ENCODE measurements at regions not wholly inside any gene's neighbourhood (a gene's known extent, or its start where the extent isn't known, plus 50 kb on each side); places are given as distances from the start of the nearest gene placed in this dataset.
A peak's percentile ranks its signal among the peaks of the same experiment; 100 is the strongest.

DNA sequence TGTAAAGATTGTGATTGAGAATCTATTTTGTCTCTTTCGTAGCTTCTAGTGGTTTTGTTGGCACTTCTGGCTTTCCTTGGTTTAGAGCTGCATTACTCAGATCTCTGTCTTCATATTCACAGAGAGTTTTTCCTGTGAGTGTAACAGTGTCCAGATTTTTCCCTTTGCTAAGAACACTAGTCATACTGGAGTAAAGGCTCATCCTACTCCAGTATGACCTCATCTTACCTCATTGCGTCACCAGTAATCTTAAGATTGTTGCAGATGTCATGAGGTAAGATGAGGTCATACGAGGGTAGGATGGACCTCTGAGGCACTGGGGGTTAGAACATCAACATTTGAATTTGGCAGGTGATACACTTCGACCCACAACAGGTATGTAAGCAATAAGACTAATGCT lies 461.2 kb downstream of the FLRT2 start:
- no peak for DNase-seq (ENCODE audit: low read depth)

DNA sequence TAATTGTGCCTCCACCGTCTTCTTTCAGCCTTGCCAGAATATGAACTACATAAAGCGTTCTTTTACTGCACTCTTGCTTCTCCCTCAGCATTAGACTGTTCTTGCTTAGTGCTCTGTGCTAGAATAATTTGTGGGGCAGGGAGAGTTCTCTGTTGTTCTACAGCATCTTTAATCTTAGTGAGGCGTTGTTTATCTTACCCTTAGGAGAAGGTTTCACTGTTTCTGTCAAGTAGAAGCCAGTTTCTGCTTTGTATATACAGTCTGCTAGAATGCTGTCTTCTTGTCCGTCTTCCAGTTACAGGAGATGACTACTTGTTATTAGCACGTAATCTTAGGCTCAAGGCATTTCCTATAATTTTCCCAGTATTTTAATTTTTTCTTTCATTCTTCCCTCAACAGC lies 458.0 kb downstream of the FLRT2 start:
- DNase-seq (ENCODE audit: low read depth): no peak

DNA sequence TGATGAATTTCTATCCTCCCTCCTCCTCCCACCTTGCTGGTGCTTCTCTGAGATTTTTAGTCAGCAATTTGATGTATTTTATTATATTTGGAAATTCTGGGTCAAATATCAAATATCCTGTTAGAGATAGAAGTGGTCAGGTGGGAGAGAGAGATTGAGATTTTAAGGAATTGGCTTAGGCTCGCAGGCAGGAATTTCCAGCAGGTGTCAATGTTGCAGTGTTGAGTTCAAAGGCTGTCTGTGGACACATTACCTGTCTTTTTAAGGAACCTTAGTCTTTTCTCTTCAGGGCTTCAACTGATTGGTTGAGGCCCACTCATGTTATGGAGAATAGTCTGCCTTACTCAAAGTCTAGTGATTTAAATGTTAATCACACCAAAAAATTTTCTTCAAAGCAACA lies 457.3 kb downstream of the FLRT2 start:
- no peak for DNase-seq (ENCODE audit: low read depth)

DNA sequence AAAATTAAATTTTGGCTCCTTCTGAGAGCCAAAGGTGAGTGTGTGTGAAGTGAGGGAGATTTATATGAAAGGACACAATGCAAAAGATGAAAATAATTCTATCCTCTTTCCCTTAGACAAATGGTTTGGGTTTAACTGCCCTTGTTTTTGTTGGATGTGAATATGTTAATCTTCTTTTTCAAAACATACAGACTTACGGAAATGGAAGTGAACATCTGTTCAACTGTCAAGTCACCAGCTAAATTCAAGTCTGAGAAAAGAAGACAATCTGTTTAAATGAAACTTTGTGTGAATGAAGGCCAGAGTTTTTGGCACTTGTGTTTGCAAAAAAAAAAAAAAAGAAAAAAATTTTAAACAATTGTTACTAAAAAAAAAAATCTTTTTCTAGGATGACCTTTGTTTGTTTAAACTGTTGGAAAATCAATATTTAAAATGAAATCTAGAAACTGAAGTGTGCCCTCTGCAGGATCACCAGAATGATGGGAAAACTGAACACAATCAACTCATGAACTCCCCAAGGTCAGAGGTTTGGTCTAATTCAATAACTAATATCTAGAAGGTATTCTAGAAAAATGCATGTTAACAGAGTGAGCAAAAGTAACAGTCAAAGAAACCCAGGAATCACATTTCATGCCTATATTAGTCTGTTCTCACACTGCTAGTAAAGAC lies 448.8 kb downstream of the FLRT2 start:
- no peak for DNase-seq (ENCODE audit: low read depth)

DNA sequence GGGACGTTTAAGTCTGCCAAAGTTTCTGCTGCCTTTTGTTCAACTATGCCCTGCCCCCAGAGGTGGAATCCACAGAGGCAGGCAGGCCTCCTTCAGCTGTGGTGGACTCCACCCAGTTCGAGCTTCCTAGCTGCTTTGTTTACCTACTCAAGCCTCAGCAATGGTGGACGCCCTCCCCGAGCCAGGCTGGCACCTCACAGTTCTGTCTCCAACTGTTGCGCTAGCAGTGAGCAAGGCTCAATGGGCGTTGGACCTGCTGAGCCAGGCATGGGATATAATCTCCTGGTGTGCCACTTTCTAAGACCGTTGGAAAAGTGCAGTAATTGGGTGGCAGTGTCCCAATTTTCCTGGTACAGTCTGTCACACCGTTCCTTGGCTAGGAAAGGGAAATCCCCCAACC lies 444.7 kb downstream of the FLRT2 start:
- DNase-seq (ENCODE audit: low read depth): no peak

DNA sequence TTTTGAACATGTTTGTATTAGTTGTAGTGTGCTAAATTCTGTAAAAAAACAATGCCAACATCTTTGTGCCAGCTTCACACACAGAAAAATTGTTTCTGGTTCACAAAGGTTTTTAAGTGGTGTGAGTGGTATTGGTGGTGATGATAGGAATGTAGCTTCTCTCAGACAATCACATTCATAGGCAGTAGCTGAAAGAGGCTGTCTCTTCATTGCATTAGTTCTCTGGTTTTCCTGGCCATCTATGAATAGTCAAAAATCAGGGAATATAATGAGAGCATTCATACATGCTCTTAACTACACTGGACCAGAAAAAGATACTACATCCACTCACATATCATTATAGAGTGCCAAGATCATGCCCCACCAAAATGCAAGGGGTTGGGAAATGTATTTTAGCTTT lies 433.5 kb downstream of the FLRT2 start:
- DNase-seq (ENCODE audit: low read depth): no peak

DNA sequence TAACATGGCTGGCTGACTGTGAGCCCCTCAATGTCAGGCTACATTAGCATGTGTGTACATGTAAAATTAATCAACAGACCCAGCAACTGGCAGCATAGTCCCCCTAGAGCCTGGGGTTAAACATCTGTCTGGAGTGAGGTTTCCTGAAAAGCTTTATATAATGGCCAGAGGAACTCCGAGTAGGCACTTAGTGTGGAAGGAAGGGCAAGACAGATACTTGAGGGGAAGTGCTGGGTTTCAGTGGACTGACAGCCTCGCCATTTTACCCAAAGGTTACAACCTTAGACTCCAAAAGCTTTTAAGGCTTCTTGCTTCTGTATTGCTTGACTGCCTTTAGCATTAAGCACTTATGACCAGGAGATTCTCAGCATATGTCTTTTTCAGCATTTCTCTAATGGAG lies 430.8 kb downstream of the FLRT2 start:
- no peak for DNase-seq (ENCODE audit: low read depth)

DNA sequence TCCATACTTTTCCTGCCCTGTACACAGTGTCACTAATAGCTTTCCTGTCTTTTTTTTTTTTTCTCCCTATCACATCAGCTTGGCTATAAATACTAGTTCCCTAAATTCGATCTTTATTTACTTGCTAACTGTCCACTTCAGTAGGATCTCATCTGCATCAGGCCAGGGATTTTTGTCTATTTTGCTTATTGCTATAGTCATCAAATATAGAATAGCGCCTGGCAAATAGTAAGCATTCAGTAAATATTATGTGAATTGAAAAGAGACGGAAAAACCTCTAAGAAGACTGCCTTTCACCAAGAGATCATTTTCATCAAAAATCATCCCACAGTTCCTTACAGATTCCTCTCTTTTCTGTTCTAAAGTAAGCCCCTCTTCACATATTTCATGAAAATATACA lies 429.1 kb downstream of the FLRT2 start:
- DNase-seq (ENCODE audit: low read depth): no peak

DNA sequence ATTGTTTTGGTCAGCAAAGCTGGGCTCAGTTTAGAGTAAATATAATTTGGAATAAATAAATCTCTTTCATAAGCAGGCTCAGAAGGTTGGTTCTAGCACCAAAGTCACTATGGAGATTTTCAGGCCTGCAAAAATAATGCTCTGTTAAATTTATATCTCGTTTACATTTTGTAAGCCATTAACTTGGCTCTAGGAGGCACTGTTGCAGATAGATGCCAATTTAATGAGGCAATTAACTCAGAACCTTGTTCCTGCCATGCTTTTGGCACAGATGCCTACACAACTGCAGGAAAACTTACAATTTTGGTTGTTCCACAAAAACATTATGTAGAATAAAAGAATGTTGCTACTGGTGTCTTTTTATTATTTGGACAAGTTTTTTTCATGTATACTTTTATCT lies 428.1 kb downstream of the FLRT2 start:
- DNase-seq (ENCODE audit: low read depth): no peak

DNA sequence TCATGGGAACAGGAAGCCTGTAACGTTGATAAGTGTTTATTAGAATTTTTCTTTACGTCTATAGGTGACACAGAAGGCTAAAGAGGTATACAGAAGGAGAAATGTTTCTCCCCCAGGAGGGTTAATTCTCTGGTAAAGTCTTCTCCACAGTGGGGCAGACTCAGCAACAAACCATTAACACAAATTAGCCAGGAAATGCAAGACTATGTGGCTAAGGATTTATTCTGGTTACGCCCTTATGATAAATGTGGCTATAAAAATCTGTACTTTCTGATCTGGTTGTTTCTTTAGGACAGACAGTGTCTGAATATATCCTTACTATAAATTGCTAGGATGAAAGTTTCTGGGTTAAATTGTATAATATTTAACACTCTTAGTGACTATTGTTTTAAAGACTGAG lies 423.3 kb downstream of the FLRT2 start:
- DNase-seq (ENCODE audit: low read depth): no peak

DNA sequence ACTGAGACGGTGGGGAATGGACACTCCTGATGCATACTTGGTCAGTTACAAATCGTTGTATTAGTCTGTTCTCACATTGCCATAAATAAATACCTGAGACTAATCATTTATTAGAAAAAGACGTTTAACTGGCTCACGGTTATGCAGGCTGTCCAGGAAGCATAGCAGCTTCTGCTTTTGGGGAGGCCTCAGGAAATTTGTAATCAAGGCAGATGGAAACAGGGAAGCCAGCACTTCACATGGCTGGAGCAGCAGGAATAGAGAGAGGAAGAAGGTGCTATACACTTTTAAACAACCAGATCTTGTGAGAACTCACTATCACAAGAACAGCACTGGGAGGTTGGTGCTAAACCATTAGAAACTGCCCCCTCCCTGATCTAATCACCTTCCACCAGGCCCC lies 418.2 kb downstream of the FLRT2 start:
- no peak for DNase-seq (ENCODE audit: low read depth)

DNA sequence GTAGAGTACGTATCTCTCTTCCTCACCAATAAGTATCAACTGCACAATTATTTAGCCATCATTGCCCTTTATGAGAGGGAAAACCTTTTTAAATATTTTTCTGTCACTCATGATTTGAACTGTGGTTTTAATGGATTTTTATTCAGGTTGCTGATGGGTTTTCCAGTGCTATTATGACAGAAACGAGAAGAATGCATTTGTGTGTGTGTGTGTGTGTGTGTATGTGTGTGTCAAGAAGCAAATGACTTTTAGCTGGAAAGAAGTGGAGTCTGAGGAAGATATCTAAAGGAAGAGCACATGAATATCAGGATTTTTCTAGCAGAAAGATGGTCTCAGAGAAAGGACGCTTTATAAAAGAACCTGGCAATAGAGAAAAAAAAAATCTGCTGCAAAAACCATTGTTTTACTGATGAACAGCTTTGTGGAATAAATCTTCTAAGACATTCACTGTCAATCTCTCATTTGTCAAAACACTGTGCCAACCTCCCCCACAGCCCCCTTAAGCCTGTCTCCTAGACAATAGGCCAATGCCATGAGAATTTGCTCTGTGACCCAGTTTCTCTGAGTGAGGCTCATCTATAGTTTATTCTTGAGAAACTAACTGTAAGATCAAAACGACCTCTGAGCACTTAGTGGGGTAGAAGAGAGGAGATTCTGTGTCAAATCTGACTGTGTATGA lies 417.7 kb downstream of the FLRT2 start:
- DNase-seq (ENCODE audit: low read depth): no peak

DNA sequence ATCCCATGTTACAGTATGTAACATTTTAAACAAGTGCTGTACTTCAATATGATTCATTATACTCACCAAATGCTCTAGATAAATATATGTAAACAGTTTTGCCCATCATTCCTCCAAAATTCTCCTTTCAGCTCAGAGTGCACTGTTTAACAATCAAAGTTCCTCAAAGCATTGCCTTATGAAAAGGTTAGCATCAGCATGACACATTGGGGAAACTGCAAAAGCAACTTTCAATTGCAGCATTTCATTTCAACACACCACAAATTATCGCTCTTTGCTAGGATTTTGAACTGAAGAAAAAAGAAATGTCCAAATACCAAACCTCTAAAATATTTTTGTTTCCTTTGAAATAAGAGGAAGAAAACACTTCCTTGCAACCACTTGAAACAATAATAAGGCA lies 413.2 kb downstream of the FLRT2 start:
- no peak for DNase-seq (ENCODE audit: low read depth)

DNA sequence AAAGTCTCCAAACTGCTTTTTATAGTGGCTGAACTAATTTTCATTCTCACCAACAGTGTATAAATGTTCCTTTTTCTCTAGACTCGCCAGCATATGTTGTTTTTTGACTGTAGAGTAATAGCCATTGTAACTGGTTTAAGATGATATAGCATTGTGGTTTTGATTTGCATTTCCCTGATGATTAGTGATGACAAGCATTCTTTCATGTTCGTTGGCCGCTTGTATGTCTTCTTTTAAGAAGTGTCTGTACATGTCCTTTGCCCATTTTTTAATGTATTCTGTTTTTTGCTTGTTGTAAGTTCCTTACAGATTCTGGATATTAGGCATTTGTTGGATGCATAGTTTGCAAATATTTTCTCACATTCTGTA lies 404.9 kb downstream of the FLRT2 start:
- DNase-seq (ENCODE audit: low read depth): no peak

DNA sequence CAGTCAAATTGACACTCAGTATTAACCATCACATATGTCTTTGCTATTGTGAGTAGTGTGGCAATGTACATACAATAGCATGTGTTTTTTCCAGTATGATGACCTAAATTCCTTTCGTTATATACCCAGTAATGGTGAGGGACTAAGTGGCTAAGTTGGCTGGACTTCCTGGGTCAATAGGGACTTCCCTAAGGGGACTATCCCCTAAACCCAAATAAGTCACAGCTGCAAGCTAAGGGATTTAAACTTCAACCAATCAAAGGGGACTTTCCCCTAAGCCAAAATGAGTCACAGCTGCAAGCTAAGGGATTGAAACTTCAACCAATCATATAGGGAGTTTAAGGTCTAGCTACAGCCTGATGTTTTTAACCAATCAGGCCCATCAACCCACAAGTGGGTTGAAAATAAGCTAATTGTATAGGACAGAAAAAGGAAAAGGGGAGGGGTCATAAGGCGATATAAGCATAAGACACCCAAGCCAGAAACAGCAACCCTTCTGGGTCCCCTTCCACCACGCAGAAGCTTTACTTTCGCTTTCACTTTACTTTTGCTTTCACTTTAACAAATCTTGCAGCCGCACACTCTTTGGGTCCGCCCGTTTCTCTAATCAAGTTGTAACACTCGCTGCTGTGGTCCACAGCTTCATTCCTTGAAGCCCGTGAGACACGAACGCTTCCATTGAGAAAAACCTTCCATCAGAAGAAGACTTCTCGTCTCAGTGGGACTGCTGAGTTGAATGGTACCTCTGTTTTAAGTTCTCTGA lies 404.4 kb downstream of the FLRT2 start:
- DNase-seq (ENCODE audit: low read depth): peak; percentile 4

DNA sequence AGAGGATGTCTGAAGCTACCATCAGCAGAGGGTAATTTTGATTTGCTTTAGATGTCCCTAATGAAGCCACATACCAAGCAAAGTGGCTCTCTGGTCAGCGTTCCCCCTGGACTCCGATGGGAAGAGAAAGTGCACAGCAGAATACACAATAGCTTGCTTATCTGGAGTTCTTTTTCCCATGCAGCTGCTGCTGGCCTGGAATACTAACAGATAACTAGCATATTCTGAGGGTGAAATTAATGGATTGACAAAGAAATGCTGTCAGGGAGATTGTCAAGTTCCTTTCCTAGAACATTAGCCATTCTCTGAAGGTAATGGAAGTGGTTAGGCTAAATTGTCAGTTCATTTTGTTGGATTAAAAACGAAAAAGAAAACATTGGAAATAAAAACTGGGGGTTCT lies 391.3 kb downstream of the FLRT2 start:
- DNase-seq (ENCODE audit: low read depth): no peak

DNA sequence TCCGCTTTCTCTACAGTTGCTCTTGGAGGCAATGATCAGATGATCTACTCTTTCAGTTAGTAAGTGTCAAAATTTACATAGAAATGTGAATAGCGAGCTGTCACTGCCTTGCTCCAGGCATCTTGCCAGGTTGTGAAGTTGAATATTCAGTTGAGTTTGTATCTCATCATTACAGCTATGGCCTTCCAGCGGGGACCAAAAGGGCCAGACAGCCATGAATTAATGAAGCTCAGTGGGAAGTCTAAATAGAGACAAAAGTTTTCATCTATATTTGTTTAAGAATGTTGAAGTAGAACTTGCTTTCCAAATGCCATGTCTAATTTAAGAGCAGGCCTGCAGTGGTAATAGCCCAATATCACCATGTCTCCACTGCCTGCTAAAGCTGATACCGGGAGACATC lies 387.8 kb downstream of the FLRT2 start:
- no peak for DNase-seq (ENCODE audit: low read depth)

DNA sequence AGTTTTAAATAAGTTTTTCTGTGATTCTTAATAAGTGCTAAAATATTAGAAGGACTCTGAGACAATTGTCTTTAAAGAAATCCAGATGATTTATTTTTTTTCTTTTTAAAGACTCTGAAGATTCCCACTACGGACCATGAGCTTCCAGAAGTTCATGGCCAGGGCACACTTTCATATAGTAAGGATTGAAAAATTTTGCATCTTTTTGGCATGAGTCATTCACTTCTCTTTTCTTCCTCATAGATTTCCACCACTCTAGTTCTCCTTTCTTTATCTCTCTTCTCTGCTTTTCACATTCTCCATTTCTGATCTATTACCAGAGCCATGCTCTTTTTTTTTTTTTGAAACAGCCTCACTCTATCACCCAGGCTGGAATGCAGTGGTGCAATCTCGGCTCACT lies 385.8 kb downstream of the FLRT2 start:
- no peak for DNase-seq (ENCODE audit: low read depth)

DNA sequence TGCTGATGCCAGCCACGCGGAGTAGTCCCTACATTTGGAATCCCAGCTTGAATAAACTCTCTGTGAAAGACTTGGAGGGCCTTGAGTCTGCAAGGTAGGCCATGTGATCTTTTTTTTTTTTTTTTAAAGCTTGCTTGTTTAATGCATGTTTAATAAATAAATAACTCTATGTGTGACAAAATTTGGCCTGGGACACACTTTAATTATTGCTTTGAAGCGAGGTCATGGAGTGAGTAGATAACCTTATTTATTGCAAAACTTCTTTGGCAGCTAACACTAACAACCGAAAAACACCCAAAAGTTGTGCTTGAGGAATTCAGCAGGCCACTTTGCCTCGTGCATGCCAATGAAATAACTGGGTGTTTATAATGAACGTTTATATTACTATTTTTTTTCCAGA lies 382.2 kb downstream of the FLRT2 start:
- DNase-seq (ENCODE audit: low read depth): no peak

DNA sequence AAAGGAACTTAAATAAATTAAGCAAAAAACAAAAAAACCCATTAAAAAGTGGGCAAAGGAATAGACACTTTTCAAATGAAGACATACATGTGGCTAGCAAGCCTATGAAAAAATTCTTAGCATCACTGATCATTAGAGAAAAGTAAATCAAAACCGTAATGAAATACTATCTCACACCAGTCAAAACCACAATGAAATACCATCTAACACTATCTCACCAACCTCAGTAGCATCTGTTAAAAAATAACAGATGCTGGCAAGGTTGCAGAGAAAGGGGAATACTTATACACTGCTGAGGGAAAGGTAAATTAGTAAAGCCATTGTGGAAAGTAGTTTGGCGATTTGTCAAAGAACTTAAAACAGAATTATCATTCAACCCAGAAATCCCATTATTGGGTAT lies 381.1 kb downstream of the FLRT2 start:
- no peak for DNase-seq (ENCODE audit: low read depth)

DNA sequence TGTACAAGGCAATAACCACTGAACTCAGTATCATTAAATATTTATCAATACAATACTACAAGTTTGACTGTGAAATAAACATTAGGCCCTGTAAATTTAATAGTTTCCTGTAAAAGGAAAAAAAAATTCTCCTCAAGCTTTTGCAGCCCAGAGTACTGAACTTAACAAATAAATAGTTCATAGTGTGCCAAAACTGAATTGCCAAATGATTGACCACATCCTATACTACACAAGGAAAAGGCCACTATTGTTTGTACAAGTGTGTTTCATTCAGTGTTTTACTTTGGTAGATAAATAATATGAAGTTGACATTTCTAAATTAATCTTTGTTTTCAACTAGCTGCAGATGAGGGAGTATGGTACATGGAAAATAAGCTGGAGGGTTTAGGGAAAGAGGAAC lies 379.6 kb downstream of the FLRT2 start:
- no peak for DNase-seq (ENCODE audit: low read depth)

DNA sequence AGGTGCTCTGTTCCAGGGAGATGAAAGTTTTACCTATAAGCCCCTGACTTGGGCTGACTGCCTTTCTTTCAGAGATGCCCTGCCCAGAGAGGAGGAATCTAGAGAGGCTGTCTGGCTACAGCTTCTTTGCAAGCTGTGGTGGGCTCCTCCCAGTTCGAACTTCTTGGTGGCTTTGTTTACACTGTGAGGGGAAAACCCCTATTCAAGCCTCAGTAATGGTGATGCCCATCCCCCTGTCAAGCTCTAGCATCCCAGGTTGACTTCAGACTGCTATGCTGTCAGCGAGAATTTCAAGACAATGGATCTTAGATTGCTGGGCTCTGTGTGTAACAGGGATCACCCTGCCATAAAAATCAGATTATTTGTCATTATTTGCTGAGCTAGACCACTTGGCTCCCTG lies 377.6 kb downstream of the FLRT2 start:
- DNase-seq (ENCODE audit: low read depth): no peak

DNA sequence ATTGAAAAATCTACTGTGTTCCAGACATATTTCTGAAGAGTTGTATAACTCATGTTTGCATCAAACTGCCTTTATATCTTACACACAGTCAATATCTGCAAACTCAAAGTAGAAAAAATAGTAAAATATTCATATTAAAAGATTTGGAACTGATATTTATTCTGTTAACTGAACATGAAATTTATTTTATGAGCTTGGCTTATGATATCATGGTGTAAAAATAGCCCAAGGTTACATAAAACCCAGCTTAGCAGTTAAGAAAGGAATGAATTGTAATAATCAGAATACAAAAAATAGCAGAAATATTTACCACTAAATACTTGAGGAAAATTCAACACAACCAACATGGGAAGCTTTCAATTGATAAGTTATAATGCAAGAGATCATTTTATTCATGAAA lies 367.9 kb downstream of the FLRT2 start:
- DNase-seq (ENCODE audit: low read depth): no peak

All from renal cortical epithelial cell (primary cell).